ENCODE measurements at regions not wholly inside any gene's neighbourhood (a gene's known extent, or its start where the extent isn't known, plus 50 kb on each side); places are given as distances from the start of the nearest gene placed in this dataset.
"Not testable (repeated sequence)": the region's sequence is repeated elsewhere in the genome, so short reads cannot be mapped to it uniquely, and the experiment has no call there.

DNA sequence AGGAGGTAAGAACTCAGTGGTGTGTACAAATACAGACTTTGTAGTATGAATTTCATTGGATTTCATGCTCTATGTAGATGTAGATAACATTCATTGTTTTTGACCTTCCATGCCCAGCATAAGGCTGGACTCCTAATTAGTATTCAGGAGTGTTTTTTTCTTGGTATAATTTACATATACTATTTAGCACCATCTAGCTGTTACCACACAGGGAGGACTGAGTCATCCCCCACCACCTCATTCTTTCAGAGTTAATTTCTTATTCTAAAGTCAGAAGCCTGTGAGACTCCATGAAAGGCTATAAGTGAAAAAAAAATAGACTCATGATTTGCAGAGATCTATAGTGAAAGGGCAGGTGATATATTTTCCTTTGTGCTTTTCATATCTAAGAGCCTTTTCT lies 555.0 kb downstream of the PRR16 start:
- intact Hi-C loops (cut with micrococcal nuclease), result no loop called here
- Mint-ChIP-seq H3K4me3 (no peak overlapping the region), H3K9me3 (no peaks in the 10 kb centered on the region), H3K36me3 (ENCODE audit: low read depth) (no peaks in the 10 kb centered on the region), H3K27ac (no peak overlapping the region), H3K4me1 (ENCODE audit: low read depth) (no peaks in the 10 kb centered on the region), H3K27me3 (no peaks in the 10 kb centered on the region)

DNA sequence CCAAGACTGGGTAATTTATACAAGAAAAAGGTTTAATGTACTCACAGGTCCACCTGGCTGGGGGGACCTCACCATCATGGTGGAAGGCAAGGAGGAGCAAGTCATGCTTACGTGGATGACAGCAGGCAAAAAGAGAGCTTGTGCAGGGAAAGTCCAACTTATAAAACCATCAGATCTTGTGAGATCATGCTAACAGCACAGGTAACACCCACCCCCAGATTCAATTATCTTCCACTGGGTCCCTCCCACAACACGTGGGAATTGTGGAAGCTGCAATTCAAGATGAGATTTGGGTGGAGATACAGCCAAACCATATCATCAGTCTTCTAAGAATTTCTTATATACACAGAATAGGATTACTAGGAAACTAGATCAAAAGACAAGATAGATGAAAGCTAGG lies 555.6 kb downstream of the PRR16 start:
- no peaks in the 10 kb centered on the region for H3K36me3 Mint-ChIP-seq (ENCODE audit: low read depth)
- H3K27me3 Mint-ChIP-seq, result no peaks in the 10 kb centered on the region
- H3K27ac Mint-ChIP-seq, result no peak overlapping the region
- no peaks in the 10 kb centered on the region for H3K9me3 Mint-ChIP-seq
- H3K4me3 Mint-ChIP-seq, result no peak overlapping the region
- intact Hi-C loops (cut with micrococcal nuclease), result no loop called here
- H3K4me1 Mint-ChIP-seq (ENCODE audit: low read depth), result no peaks in the 10 kb centered on the region

GRCh38 chr5:121021681-121022080 lies 557.6 kb downstream of the PRR16 start:
- H3K27me3 Mint-ChIP-seq, result no peaks in the 10 kb centered on the region
- no peak overlapping the region for H3K27ac Mint-ChIP-seq
- no peak overlapping the region for H3K4me3 Mint-ChIP-seq
- no peaks in the 10 kb centered on the region for H3K4me1 Mint-ChIP-seq (ENCODE audit: low read depth)
- intact Hi-C loops (cut with micrococcal nuclease), result no loop called here
- no peaks in the 10 kb centered on the region for H3K9me3 Mint-ChIP-seq
- no peaks in the 10 kb centered on the region for H3K36me3 Mint-ChIP-seq (ENCODE audit: low read depth)

DNA sequence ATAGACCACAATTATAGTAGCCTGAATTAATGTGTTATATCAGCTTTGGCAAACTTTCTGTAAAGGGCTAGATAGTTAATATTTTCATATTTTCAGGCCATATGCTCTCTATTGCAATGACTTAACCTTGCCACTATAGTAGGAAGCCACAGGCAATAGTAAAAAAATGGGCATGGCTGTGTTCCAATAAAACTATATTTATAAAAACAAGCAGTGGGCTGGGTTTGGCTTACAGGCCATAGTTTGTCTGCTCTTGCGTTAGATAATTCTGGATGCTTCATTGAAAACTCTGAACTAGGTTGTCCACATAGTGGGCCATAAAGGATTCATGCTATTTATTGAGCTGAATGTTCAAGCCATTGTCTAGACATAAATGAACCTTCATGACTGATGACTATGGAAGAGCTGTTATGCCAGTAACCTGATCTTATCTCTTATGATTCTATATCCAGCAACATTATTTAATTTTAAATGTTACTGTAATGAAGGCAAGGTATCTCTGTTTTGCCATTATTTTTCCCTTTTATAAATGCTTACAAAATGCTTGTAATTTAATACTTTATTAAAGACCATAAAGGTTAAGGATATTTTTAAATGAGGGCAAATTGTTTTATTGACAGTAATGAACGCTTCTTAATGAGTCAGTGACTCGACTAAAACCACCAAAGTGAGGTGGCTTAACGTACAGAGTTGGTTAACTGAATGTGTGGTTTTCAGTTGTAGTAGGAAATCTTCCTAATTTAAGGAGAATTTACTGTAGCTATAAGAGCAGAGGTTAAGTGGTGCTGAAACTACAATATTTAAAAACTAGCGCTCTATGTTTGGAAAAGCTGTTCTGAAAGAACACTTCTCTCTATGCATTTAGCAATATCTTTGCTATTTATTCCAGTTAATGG lies 560.6 kb downstream of the PRR16 start:
- H3K4me3 Mint-ChIP-seq, result no peak overlapping the region
- intact Hi-C loops (cut with micrococcal nuclease), result no loop called here
- no peaks in the 10 kb centered on the region for H3K27me3 Mint-ChIP-seq
- no peaks in the 10 kb centered on the region for H3K36me3 Mint-ChIP-seq (ENCODE audit: low read depth)
- H3K27ac Mint-ChIP-seq, result no peak overlapping the region
- H3K4me1 Mint-ChIP-seq (ENCODE audit: low read depth), result no peaks in the 10 kb centered on the region
- H3K9me3 Mint-ChIP-seq, result no peaks in the 10 kb centered on the region

GRCh38 chr5:121025671-121026070 lies 561.6 kb downstream of the PRR16 start:
- Mint-ChIP-seq H3K27ac (no peak overlapping the region), H3K4me1 (ENCODE audit: low read depth) (no peaks in the 10 kb centered on the region), H3K36me3 (ENCODE audit: low read depth) (no peaks in the 10 kb centered on the region), H3K27me3 (no peaks in the 10 kb centered on the region), H3K4me3 (no peak overlapping the region), H3K9me3 (no peaks in the 10 kb centered on the region)
- intact Hi-C loops (cut with micrococcal nuclease), result no loop called here

GRCh38 chr5:121027636-121028035 lies 563.5 kb downstream of the PRR16 start:
- Mint-ChIP-seq H3K9me3 (no peaks in the 10 kb centered on the region), H3K27me3 (no peaks in the 10 kb centered on the region), H3K36me3 (ENCODE audit: low read depth) (no peaks in the 10 kb centered on the region), H3K4me1 (ENCODE audit: low read depth) (no peaks in the 10 kb centered on the region), H3K27ac (no peak overlapping the region), H3K4me3 (no peak overlapping the region)
- intact Hi-C loops (cut with micrococcal nuclease), result no loop called here

- H3K27ac Mint-ChIP-seq, result no peak overlapping the region
- H3K4me1 Mint-ChIP-seq (ENCODE audit: low read depth), result no peaks in the 10 kb centered on the region
- no peaks in the 10 kb centered on the region for H3K27me3 Mint-ChIP-seq
- intact Hi-C loops (cut with micrococcal nuclease), result no loop called here
- no peak overlapping the region for H3K4me3 Mint-ChIP-seq
- no peaks in the 10 kb centered on the region for H3K9me3 Mint-ChIP-seq
- H3K36me3 Mint-ChIP-seq (ENCODE audit: low read depth), result no peaks in the 10 kb centered on the region
Measured at GRCh38 chr5:121029536-121030245, 565.6 kb downstream of the PRR16 start.

GRCh38 chr5:121031491-121031890 lies 567.4 kb downstream of the PRR16 start:
- H3K27me3 Mint-ChIP-seq, result no peaks in the 10 kb centered on the region
- no peaks in the 10 kb centered on the region for H3K36me3 Mint-ChIP-seq (ENCODE audit: low read depth)
- H3K4me1 Mint-ChIP-seq (ENCODE audit: low read depth), result no peaks in the 10 kb centered on the region
- intact Hi-C loops (cut with micrococcal nuclease), result no loop called here
- H3K9me3 Mint-ChIP-seq, result no peaks in the 10 kb centered on the region
- H3K27ac Mint-ChIP-seq, result no peak overlapping the region
- H3K4me3 Mint-ChIP-seq, result no peak overlapping the region

- H3K36me3 Mint-ChIP-seq (ENCODE audit: low read depth), result no peaks in the 10 kb centered on the region
- H3K4me3 Mint-ChIP-seq, result no peak overlapping the region
- no peak overlapping the region for H3K27ac Mint-ChIP-seq
- H3K9me3 Mint-ChIP-seq, result peaks cover under 1% of the 10 kb centered on the region
- intact Hi-C loops (cut with micrococcal nuclease), result no loop called here
- no peaks in the 10 kb centered on the region for H3K4me1 Mint-ChIP-seq (ENCODE audit: low read depth)
- H3K27me3 Mint-ChIP-seq, result no peaks in the 10 kb centered on the region
Measured at GRCh38 chr5:121033334-121033733, 569.2 kb downstream of the PRR16 start.

DNA sequence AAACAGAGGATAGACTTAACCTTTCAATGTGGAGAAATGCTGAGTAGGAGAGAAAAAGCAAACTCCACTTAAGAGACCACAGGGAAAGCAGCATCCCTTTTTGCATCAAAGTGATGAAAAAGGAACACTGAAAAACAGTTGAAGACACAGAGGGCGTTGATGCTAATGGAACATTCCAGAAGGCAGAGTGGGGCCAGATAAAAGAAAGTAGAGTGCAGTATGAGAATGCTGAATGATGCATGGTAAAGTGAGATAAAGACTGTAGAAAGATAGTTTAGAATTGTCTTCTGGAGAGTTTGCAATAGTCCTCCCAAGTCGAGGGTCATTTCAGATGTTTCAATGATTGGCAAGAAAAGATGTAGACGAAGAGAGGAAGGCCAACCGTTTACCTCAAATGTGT lies 574.3 kb downstream of the PRR16 start:
- H3K4me3 Mint-ChIP-seq, result no peak overlapping the region
- no peaks in the 10 kb centered on the region for H3K36me3 Mint-ChIP-seq (ENCODE audit: low read depth)
- H3K27me3 Mint-ChIP-seq, result no peaks in the 10 kb centered on the region
- intact Hi-C loops (cut with micrococcal nuclease), result no loop called here
- H3K4me1 Mint-ChIP-seq (ENCODE audit: low read depth), result no peaks in the 10 kb centered on the region
- peaks cover 23% of the 10 kb centered on the region for H3K9me3 Mint-ChIP-seq
- H3K27ac Mint-ChIP-seq, result no peak overlapping the region

- intact Hi-C loops (cut with micrococcal nuclease), result no loop called here
- Mint-ChIP-seq H3K4me1 (ENCODE audit: low read depth) (no peaks in the 10 kb centered on the region), H3K9me3 (peaks cover 8% of the 10 kb centered on the region), H3K27me3 (no peaks in the 10 kb centered on the region), H3K27ac (no peak overlapping the region), H3K36me3 (ENCODE audit: low read depth) (no peaks in the 10 kb centered on the region), H3K4me3 (no peak overlapping the region)
Measured at GRCh38 chr5:121049971-121050370, 585.9 kb downstream of the PRR16 start.

GRCh38 chr5:121053055-121053985 lies 589.2 kb downstream of the PRR16 start:
- Mint-ChIP-seq H3K4me1 (ENCODE audit: low read depth) (no peaks in the 10 kb centered on the region), H3K27ac (no peak overlapping the region), H3K27me3 (no peaks in the 10 kb centered on the region), H3K4me3 (no peak overlapping the region), H3K36me3 (ENCODE audit: low read depth) (no peaks in the 10 kb centered on the region), H3K9me3 (peaks cover 8% of the 10 kb centered on the region)
- intact Hi-C loops (cut with micrococcal nuclease), result no loop called here

GRCh38 chr5:121055586-121055985 lies 591.5 kb downstream of the PRR16 start:
- Mint-ChIP-seq H3K36me3 (ENCODE audit: low read depth) (no peaks in the 10 kb centered on the region), H3K4me1 (ENCODE audit: low read depth) (no peaks in the 10 kb centered on the region), H3K27me3 (no peaks in the 10 kb centered on the region), H3K4me3 (no peak overlapping the region), H3K27ac (no peak overlapping the region), H3K9me3 (peaks cover 22% of the 10 kb centered on the region)
- intact Hi-C loops (cut with micrococcal nuclease), result no loop called here

- H3K4me1 Mint-ChIP-seq (ENCODE audit: low read depth); H3K27ac Mint-ChIP-seq; H3K27me3 Mint-ChIP-seq; H3K36me3 Mint-ChIP-seq (ENCODE audit: low read depth); H3K4me3 Mint-ChIP-seq; intact Hi-C loops (cut with micrococcal nuclease): not testable (repeated sequence)
- peaks cover 39% of the 10 kb centered on the region for H3K9me3 Mint-ChIP-seq
Measured at GRCh38 chr5:121064241-121064640, 600.1 kb downstream of the PRR16 start.
